GM13976 (cell line): ENCODE measurements at regions not wholly inside any gene's neighbourhood (a gene's known extent, or its start where the extent isn't known, plus 50 kb on each side); places are given as distances from the start of the nearest gene placed in this dataset.

Source experiments
- DNase-seq: peaks from one replicate; pipeline ENCODE4 v3.0.0; 2012; ENCODE audit warnings: low spot score
- CTCF ChIP-seq: IDR thresholded peaks from 2 replicates; pipeline ENCODE4 v1.5.1; 2012; ENCODE audit warnings: borderline replicate concordance, mild to moderate bottlenecking; ENCODE audit not compliant: insufficient read depth; ENCODE audit errors: extremely low read depth, missing control alignments, control extremely low read depth
- in situ Hi-C: fragments of 300-500 bp; cut with MboI; formaldehyde crosslinking; loops from one replicate; pipeline ENCODE4 v1.12.0; 2022; ENCODE audit warnings: low sequenced_read_pairs, mixed read lengths, inconsistent platforms; ENCODE audit not compliant: unreplicated experiment

DNA sequence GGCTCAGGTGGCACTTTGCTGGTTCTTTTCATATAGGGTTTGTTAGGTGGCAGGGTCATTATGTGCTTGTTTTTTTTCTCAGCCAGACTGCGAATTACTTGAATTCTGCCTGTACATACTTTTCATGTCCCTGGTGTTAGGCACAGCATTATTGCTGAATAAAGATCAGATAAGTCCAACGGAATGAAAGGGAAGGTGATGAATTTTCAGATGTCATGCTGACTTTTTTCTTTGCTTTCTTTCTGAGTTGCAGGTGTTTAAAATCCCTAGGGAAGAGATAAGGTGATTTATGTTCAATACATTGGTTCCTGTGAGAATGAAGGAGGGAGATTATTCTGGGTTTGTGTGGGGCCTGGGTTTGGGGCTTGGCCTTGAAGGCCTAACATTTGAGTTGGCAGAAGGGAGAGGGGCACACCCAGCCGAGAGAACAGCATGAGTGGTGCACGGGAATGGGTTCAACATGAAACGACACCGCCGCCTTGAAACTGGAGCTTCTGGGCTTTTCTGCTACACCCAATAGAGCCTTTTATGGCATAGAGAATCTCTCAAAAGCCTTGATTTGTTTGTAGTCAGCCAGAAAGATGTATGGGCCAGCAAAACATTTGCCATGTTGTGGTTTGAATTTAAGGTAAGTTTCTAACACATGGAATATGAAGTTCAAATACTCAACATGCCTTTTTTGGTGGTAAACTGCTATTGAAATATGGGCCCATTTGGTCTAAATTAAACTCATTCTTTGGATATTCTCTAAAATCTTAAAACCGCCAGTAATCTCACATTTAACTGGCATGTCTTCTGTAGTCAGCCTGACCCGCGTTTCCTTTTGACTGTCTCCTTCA is 477.0 kb downstream of the PCNX1 start:
- DNase-seq = no peak
- in situ Hi-C loops = no loop called here
- TF ChIP-seq CTCF = no peak

GRCh38 chr14:71387753-71388152 is 480.5 kb downstream of the PCNX1 start:
- no peak for DNase-seq
- TF ChIP-seq CTCF = no peak
- in situ Hi-C loops = no loop called here

DNA sequence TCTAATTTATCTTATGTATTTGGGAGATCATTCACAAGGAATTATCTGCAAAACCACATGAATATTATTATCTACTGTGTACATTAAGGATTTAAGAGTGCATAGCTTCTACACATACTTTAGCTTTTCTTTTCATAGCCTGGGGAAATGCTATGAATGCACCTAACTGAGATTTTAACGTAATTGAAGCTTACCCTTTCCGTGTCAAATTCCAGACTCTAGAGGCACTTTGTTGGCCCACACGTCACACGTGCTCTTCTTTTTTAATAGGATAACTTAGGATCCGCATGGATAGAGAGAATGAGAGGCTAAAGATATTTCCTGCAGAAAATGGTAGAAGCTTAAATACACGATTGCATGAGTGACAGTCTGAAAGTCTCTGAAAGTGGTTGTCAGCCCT is 481.1 kb downstream of the PCNX1 start:
- DNase-seq = no peak
- no peak for TF ChIP-seq CTCF
- in situ Hi-C loops = no loop called here

GRCh38 chr14:71388862-71389261 is 481.6 kb downstream of the PCNX1 start:
- in situ Hi-C loops = no loop called here
- DNase-seq = no peak
- no peak for TF ChIP-seq CTCF

DNA sequence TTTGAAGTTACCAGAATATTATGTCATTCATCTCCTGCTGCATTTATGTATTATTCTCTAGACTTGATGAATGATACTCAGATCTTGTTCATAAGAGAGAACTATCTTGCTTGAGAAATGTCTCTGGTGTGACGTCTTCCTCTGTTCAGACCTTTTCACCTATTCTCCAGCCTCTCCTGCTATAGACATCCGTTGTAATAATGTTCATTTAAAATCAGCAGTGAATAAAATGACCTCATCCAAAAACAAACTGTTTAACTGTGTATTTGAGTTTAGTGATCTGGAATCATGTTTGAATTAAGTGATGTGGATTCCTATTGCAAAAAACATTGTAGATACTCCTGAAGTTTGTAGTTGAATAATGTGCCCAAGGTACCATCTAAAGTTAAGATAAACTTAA is 487.1 kb downstream of the PCNX1 start:
- no peak for TF ChIP-seq CTCF
- in situ Hi-C loops = no loop called here
- no peak for DNase-seq

- in situ Hi-C loops = no loop called here
- no peak for DNase-seq
- TF ChIP-seq CTCF = no peak
Measured at GRCh38 chr14:71395151-71395604, 487.9 kb downstream of the PCNX1 start.
